ENCODE measurements at regions not wholly inside any gene's neighbourhood (a gene's known extent, or its start where the extent isn't known, plus 50 kb on each side); places are given as distances from the start of the nearest gene placed in this dataset.

DNA sequence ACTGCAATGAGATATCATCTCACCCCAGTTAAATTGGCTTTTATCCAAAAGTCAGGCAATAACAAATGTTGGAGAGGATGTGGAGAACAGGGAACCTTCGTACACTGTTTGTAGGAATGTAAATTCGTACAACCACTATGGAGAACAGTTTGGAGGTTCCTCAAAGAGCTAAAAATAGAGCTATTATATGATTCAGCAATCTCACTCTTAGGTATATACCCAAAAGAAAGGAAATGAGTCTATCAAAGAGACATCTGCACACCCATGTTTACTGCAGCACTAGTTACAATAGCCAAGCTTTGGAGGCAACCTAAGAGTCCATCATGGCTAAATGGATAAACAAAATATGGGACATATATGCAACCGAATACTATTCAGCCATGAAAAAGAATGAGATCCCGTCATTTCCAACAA, 68.0 kb upstream of the HES1 start:
- H3K9me3 Mint-ChIP-seq = peaks cover 24% of the 10 kb centered on the region
- peaks cover 26% of the 10 kb centered on the region for H3K27me3 Mint-ChIP-seq (ENCODE audit: insufficient read depth, low read depth, poor library complexity)
- Histone ChIP-seq H4K20me1 (replicated peaks; ENCODE audit: insufficient read depth) (no peaks in the 10 kb centered on the region), H3F3A (replicated peaks; ENCODE audit: low read depth) (0 out of 2 replicates have a peak, but pooled peaks cover 7% of the 10 kb centered on the region), H2AFZ (no peak overlapping the region), H3K4me3 (no peak overlapping the region), H3K9me2 (ENCODE audit: insufficient read depth) (peaks cover 4% of the 10 kb centered on the region; the same call in 1 of the 2 replicates), H3K4me2 (no peak overlapping the region), H3K27me3 (ENCODE audit: insufficient read depth) (peaks cover 41% of the 10 kb centered on the region), H3K79me2 (replicated peaks; ENCODE audit: insufficient read depth) (no peaks in the 10 kb centered on the region), H3K27ac (ENCODE audit: low read depth) (no peak overlapping the region), H3K36me3 (ENCODE audit: insufficient read depth) (0 out of 2 replicates have a peak, but pooled peaks cover 5% of the 10 kb centered on the region), H3K4me1 (ENCODE audit: insufficient read depth) (no peaks in the 10 kb centered on the region; the same call in 1 of the 2 replicates)
- H3K4me1 Mint-ChIP-seq = peaks cover 8% of the 10 kb centered on the region
- TF ChIP-seq CTCF (conservative IDR thresholded peaks at IDR 0.05; ENCODE audit: low read depth in 2 of 2) (no peak), ZNF331 (CRISPR knock-in tag; IDR thresholded peaks at IDR 0.05; ENCODE audit: low read depth) (no peak), STAT1 (IDR thresholded peaks at IDR 0.05; ENCODE audit: unreplicated experiment) (no peak), REST (IDR thresholded peaks at IDR 0.05; ENCODE audit: unreplicated experiment) (no peak), ZNF462 (CRISPR knock-in tag; IDR thresholded peaks at IDR 0.05) (no peak), JUNB (IDR thresholded peaks at IDR 0.05; ENCODE audit: unreplicated experiment) (no peak), CREB1 (CRISPR knock-in tag; IDR thresholded peaks at IDR 0.05; ENCODE audit: low read depth) (no peak), EZH2 (IDR thresholded peaks at IDR 0.05; ENCODE audit: low read depth, unreplicated experiment) (no peak)
- TF ChIP-seq, protein P1, sequence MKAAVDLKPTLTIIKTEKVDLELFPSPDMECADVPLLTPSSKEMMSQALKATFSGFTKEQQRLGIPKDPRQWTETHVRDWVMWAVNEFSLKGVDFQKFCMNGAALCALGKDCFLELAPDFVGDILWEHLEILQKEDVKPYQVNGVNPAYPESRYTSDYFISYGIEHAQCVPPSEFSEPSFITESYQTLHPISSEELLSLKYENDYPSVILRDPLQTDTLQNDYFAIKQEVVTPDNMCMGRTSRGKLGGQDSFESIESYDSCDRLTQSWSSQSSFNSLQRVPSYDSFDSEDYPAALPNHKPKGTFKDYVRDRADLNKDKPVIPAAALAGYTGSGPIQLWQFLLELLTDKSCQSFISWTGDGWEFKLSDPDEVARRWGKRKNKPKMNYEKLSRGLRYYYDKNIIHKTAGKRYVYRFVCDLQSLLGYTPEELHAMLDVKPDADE (IDR thresholded peaks at IDR 0.05) = no peak
- peaks cover 16% of the 10 kb centered on the region; the same call in 1 of the 3 replicates for H3K36me3 Mint-ChIP-seq (ENCODE audit: low read depth)
- H3K27ac Mint-ChIP-seq = no peak overlapping the region
- H3K4me3 Mint-ChIP-seq = no peak overlapping the region
- DNase-seq (ENCODE audit: low spot score) (no peak), ATAC-seq (no peak)
